ENCODE measurements at regions not wholly inside any gene's neighbourhood (a gene's known extent, or its start where the extent isn't known, plus 50 kb on each side); places are given as distances from the start of the nearest gene placed in this dataset.

GRCh38 chr6:121835662-121836061 is 400.2 kb downstream of the GJA1 start:
- H3K4me1 ChIP-seq (ENCODE audit: low read depth, poor library complexity, severe bottlenecking) = peaks cover 46% of the 10 kb centered on the region
- no peaks in the 10 kb centered on the region for H3K36me3 ChIP-seq (ENCODE audit: insufficient read depth)
- no peak overlapping the region for H3K4me3 ChIP-seq (IDR thresholded peaks at IDR 0.05; ENCODE audit: insufficient read depth, low read depth, low read length)
- H3K27me3 ChIP-seq (ENCODE audit: insufficient read depth, low read depth) = no peaks in the 10 kb centered on the region
- H3K4me2 ChIP-seq = no peak overlapping the region
- no peaks in the 10 kb centered on the region for H3K79me2 ChIP-seq (ENCODE audit: insufficient read depth, low read depth)
- H4K20me1 ChIP-seq (ENCODE audit: insufficient read depth) = no peaks in the 10 kb centered on the region
- H3K9ac ChIP-seq = no peak overlapping the region
- no peak for TF ChIP-seq CTCF (conservative IDR thresholded peaks at IDR 0.05; ENCODE audit: low read depth, low read length)
- H3K27ac ChIP-seq = no peak overlapping the region
- no peak overlapping the region for H2AFZ ChIP-seq (ENCODE audit: low read depth)

GRCh38 chr6:121837545-121838229 is 402.2 kb downstream of the GJA1 start:
- no peak for TF ChIP-seq CTCF (conservative IDR thresholded peaks at IDR 0.05; ENCODE audit: low read depth, low read length)
- peak overlapping the region; percentile 42; the same call in 1 of the 2 replicates for H2AFZ ChIP-seq (ENCODE audit: low read depth)
- no peaks in the 10 kb centered on the region for H3K79me2 ChIP-seq (ENCODE audit: insufficient read depth, low read depth)
- H3K9ac ChIP-seq = peak overlapping the region; percentile 51; the same call in 1 of the 2 replicates
- H3K27ac ChIP-seq = peak overlapping the region; percentile 86
- no peaks in the 10 kb centered on the region for H3K27me3 ChIP-seq (ENCODE audit: insufficient read depth, low read depth)
- H3K4me1 ChIP-seq (ENCODE audit: low read depth, poor library complexity, severe bottlenecking) = peaks cover 61% of the 10 kb centered on the region
- H3K4me2 ChIP-seq = peak overlapping the region; percentile 72
- H3K4me3 ChIP-seq (IDR thresholded peaks at IDR 0.05; ENCODE audit: insufficient read depth, low read depth, low read length) = no peak overlapping the region
- H4K20me1 ChIP-seq (ENCODE audit: insufficient read depth) = no peaks in the 10 kb centered on the region
- H3K36me3 ChIP-seq (ENCODE audit: insufficient read depth) = no peaks in the 10 kb centered on the region

GRCh38 chr6:121838842-121839241 is 403.4 kb downstream of the GJA1 start:
- Histone ChIP-seq H3K9ac (peak overlapping the region; percentile 51; the same call in 1 of the 2 replicates), H3K27ac (peak overlapping the region; percentile 86), H3K4me3 (IDR thresholded peaks at IDR 0.05; ENCODE audit: insufficient read depth, low read depth, low read length) (no peak overlapping the region), H3K27me3 (ENCODE audit: insufficient read depth, low read depth) (no peaks in the 10 kb centered on the region), H4K20me1 (ENCODE audit: insufficient read depth) (no peaks in the 10 kb centered on the region), H3K36me3 (ENCODE audit: insufficient read depth) (no peaks in the 10 kb centered on the region), H3K79me2 (ENCODE audit: insufficient read depth, low read depth) (no peaks in the 10 kb centered on the region), H3K4me2 (peak overlapping the region; percentile 72; the same call in 1 of the 2 replicates), H3K4me1 (ENCODE audit: low read depth, poor library complexity, severe bottlenecking) (peaks cover 61% of the 10 kb centered on the region), H2AFZ (ENCODE audit: low read depth) (peak overlapping the region; percentile 42)
- TF ChIP-seq CTCF (conservative IDR thresholded peaks at IDR 0.05; ENCODE audit: low read depth, low read length) = no peak

- Histone ChIP-seq H4K20me1 (ENCODE audit: insufficient read depth) (no peaks in the 10 kb centered on the region), H2AFZ (ENCODE audit: low read depth) (no peak overlapping the region), H3K36me3 (ENCODE audit: insufficient read depth) (no peaks in the 10 kb centered on the region), H3K79me2 (ENCODE audit: insufficient read depth, low read depth) (no peaks in the 10 kb centered on the region), H3K27ac (no peak overlapping the region), H3K27me3 (ENCODE audit: insufficient read depth, low read depth) (no peaks in the 10 kb centered on the region), H3K9ac (no peak overlapping the region), H3K4me3 (IDR thresholded peaks at IDR 0.05; ENCODE audit: insufficient read depth, low read depth, low read length) (no peak overlapping the region), H3K4me2 (peak overlapping the region; percentile 52; the same call in 1 of the 2 replicates), H3K4me1 (ENCODE audit: low read depth, poor library complexity, severe bottlenecking) (peaks cover 61% of the 10 kb centered on the region)
- no peak for TF ChIP-seq CTCF (conservative IDR thresholded peaks at IDR 0.05; ENCODE audit: low read depth, low read length)
Observed at GRCh38 chr6:121839896-121840295, 404.4 kb downstream of the GJA1 start.
